OCI-LY1 (cell line): ENCODE measurements at regions not wholly inside any gene's neighbourhood (a gene's known extent, or its start where the extent isn't known, plus 50 kb on each side); places are given as distances from the start of the nearest gene placed in this dataset.

Experiments
- H2AFZ ChIP-seq: fragments of 200-600 bp; sonication (generic), shearing (Covaris generic); 2 replicates; pipeline ENCODE4 v1.6.0; 2014; ENCODE audit warnings: antibody characterized with exemption, mild to moderate bottlenecking, low read length
- H3F3A ChIP-seq: fragments of 200-600 bp; sonication (generic), shearing (Covaris generic); 2 replicates; pipeline ENCODE4 v1.6.0; 2014; ENCODE audit warnings: mild to moderate bottlenecking, antibody characterized with exemption, low read length, moderate library complexity; ENCODE audit not compliant: insufficient read depth
- H3K27ac ChIP-seq: fragments of 200-600 bp; sonication (generic); 2 replicates; pipeline ENCODE4 v1.5.1; 2014; ENCODE audit warnings: low read length, mixed run types, mild to moderate bottlenecking, low read depth; ENCODE audit not compliant: poor library complexity, severe bottlenecking
- H3K27me3 ChIP-seq: fragments of 200-600 bp; sonication (generic); 2 replicates; pipeline ENCODE4 v1.6.0; 2014; ENCODE audit warnings: antibody characterized with exemption, mild to moderate bottlenecking, low read length, moderate library complexity; ENCODE audit not compliant: insufficient read depth
- H3K36me3 ChIP-seq: fragments of 200-600 bp; sonication (generic); 2 replicates; pipeline ENCODE4 v1.6.1; 2014; ENCODE audit warnings: mild to moderate bottlenecking, antibody characterized with exemption, low read length, moderate library complexity, mixed read lengths; ENCODE audit not compliant: insufficient read depth
- H3K4me1 ChIP-seq: fragments of 200-600 bp; sonication (generic); 2 replicates; pipeline ENCODE4 v1.5.1; 2014; ENCODE audit warnings: mild to moderate bottlenecking, low read length, moderate library complexity; ENCODE audit not compliant: insufficient read depth, severe bottlenecking
- H3K4me2 ChIP-seq: fragments of 200-600 bp; sonication (generic), shearing (Covaris generic); 2 replicates; pipeline ENCODE4 v1.6.1; 2014; ENCODE audit warnings: low read length
- H3K4me3 ChIP-seq: fragments of 200-600 bp; sonication (generic); 2 replicates; pipeline ENCODE4 v1.5.1; 2014; ENCODE audit warnings: low read length, low read depth, mild to moderate bottlenecking, mixed read lengths; ENCODE audit not compliant: poor library complexity, severe bottlenecking
- H3K79me2 ChIP-seq: fragments of 200-600 bp; shearing (Covaris generic); 2 replicates; pipeline ENCODE4 v1.6.1; 2016; ENCODE audit warnings: mixed run types, low read length, mixed read lengths; ENCODE audit not compliant: insufficient read depth
- H3K9ac ChIP-seq: fragments of 200-600 bp; sonication (generic), shearing (Covaris generic); 2 replicates; pipeline ENCODE4 v1.6.1; 2014; ENCODE audit warnings: mild to moderate bottlenecking, low read length, mixed read lengths
- H3K9me2 ChIP-seq: fragments of 200-600 bp; sonication (generic), shearing (Covaris generic); 2 replicates; pipeline ENCODE4 v1.6.1; 2014; ENCODE audit warnings: low read depth, mild to moderate bottlenecking, low read length, mixed read lengths
- H3K9me3 ChIP-seq: fragments of 200-600 bp; shearing (Covaris generic); 2 replicates; pipeline ENCODE4 v1.6.1; 2014; ENCODE audit warnings: low read length, mixed read lengths
- H4K20me1 ChIP-seq: fragments of 200-600 bp; sonication (generic), shearing (Covaris generic); 2 replicates; pipeline ENCODE4 v1.6.0; 2016; ENCODE audit warnings: mild to moderate bottlenecking, low read length; ENCODE audit not compliant: insufficient read depth
- EZH2 ChIP-seq: fragments of 200-600 bp; sonication (generic), shearing (Covaris generic); IDR thresholded peaks from 2 replicates; pipeline ENCODE4 v1.8.0; 2017; ENCODE audit warnings: borderline replicate concordance, mixed run types, mild to moderate bottlenecking, antibody characterized with exemption, low read length, moderate library complexity, mixed read lengths
- TF ChIP-seq, protein P1 (sequence below): fragments of 200-600 bp; sonication (generic), shearing (Covaris generic); IDR thresholded peaks from 2 replicates; pipeline ENCODE4 v1.5.1; 2017; ENCODE audit warnings: mild to moderate bottlenecking, antibody characterized with exemption, low read length, moderate library complexity, mixed read lengths

GRCh38 chr3:103926936-103927335 lies 1439.8 kb upstream of the ALCAM start:
- H3K9ac ChIP-seq, result no peak overlapping the region
- no peak overlapping the region for H3K4me2 ChIP-seq
- H4K20me1 ChIP-seq, result no peaks in the 10 kb centered on the region
- no peaks in the 10 kb centered on the region for H3F3A ChIP-seq
- H2AFZ ChIP-seq, result no peak overlapping the region
- TF ChIP-seq, protein P1, sequence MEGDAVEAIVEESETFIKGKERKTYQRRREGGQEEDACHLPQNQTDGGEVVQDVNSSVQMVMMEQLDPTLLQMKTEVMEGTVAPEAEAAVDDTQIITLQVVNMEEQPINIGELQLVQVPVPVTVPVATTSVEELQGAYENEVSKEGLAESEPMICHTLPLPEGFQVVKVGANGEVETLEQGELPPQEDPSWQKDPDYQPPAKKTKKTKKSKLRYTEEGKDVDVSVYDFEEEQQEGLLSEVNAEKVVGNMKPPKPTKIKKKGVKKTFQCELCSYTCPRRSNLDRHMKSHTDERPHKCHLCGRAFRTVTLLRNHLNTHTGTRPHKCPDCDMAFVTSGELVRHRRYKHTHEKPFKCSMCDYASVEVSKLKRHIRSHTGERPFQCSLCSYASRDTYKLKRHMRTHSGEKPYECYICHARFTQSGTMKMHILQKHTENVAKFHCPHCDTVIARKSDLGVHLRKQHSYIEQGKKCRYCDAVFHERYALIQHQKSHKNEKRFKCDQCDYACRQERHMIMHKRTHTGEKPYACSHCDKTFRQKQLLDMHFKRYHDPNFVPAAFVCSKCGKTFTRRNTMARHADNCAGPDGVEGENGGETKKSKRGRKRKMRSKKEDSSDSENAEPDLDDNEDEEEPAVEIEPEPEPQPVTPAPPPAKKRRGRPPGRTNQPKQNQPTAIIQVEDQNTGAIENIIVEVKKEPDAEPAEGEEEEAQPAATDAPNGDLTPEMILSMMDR, result no peak
- no peak for TF ChIP-seq EZH2
- no peaks in the 10 kb centered on the region for H3K9me2 ChIP-seq
- no peak overlapping the region for H3K4me3 ChIP-seq
- H3K9me3 ChIP-seq, result no peaks in the 10 kb centered on the region
- H3K27me3 ChIP-seq, result no peaks in the 10 kb centered on the region
- H3K27ac ChIP-seq, result no peak overlapping the region
- no peaks in the 10 kb centered on the region for H3K79me2 ChIP-seq
- H3K36me3 ChIP-seq, result no peaks in the 10 kb centered on the region
- no peaks in the 10 kb centered on the region for H3K4me1 ChIP-seq

- TF ChIP-seq, protein P1, result no peak
- TF ChIP-seq EZH2, result no peak
These were observed 1438.8 kb upstream of the ALCAM start for GRCh38 chr3:103927896-103928295.

GRCh38 chr3:103937094-103937493 lies 1429.6 kb upstream of the ALCAM start:
- H3K9me2 ChIP-seq, result no peaks in the 10 kb centered on the region
- no peaks in the 10 kb centered on the region for H3K4me1 ChIP-seq
- H4K20me1 ChIP-seq, result no peaks in the 10 kb centered on the region
- H3K27me3 ChIP-seq, result no peaks in the 10 kb centered on the region
- H3K9ac ChIP-seq, result no peak overlapping the region
- TF ChIP-seq, protein P1, result no peak
- TF ChIP-seq EZH2, result no peak
- H3K36me3 ChIP-seq, result no peaks in the 10 kb centered on the region
- H3K4me2 ChIP-seq, result no peak overlapping the region
- no peak overlapping the region for H2AFZ ChIP-seq
- no peaks in the 10 kb centered on the region for H3K79me2 ChIP-seq
- H3K4me3 ChIP-seq, result no peak overlapping the region
- H3F3A ChIP-seq, result no peaks in the 10 kb centered on the region
- H3K9me3 ChIP-seq, result no peaks in the 10 kb centered on the region
- H3K27ac ChIP-seq, result no peak overlapping the region

More at GRCh38 chr3:103927896-103928295, 1438.8 kb upstream of the ALCAM start:
- Histone ChIP-seq H4K20me1 (no peaks in the 10 kb centered on the region), H3K4me2 (no peak overlapping the region), H3K9ac (no peak overlapping the region), H2AFZ (no peak overlapping the region), H3K4me3 (no peak overlapping the region), H3K9me3 (no peaks in the 10 kb centered on the region), H3K9me2 (no peaks in the 10 kb centered on the region), H3K79me2 (no peaks in the 10 kb centered on the region), H3K27ac (no peak overlapping the region), H3K36me3 (no peaks in the 10 kb centered on the region), H3F3A (no peaks in the 10 kb centered on the region), H3K27me3 (no peaks in the 10 kb centered on the region), H3K4me1 (no peaks in the 10 kb centered on the region)
